AG09319 (cell line): ENCODE measurements at regions not wholly inside any gene's neighbourhood (a gene's known extent, or its start where the extent isn't known, plus 50 kb on each side); places are given as distances from the start of the nearest gene placed in this dataset.
"Not testable (repeated sequence)": the region's sequence is repeated elsewhere in the genome, so short reads cannot be mapped to it uniquely, and the experiment has no call there.

ENCODE experiments used
- DNase-seq: peaks from one replicate; pipeline ENCODE4 v3.0.0-alpha.2; 2010; ENCODE audit warnings: low read depth; ENCODE audit errors: extremely low read depth
- CTCF ChIP-seq: IDR thresholded peaks from 2 replicates; pipeline ENCODE4 v1.5.1; 2011; ENCODE audit warnings: low read depth, mild to moderate bottlenecking, inconsistent platforms, low read length, moderate library complexity

- TF ChIP-seq CTCF = no peak
- DNase-seq = no peak
Observed at GRCh38 chr1:29760067-29760564, 523.8 kb downstream of the PTPRU start.

- no peak for TF ChIP-seq CTCF
- no peak for DNase-seq
Observed at GRCh38 chr1:29758781-29759499, 522.6 kb downstream of the PTPRU start.

- DNase-seq = no peak
- no peak for TF ChIP-seq CTCF
Observed at GRCh38 chr1:29757866-29758780, 521.8 kb downstream of the PTPRU start.

- no peak for DNase-seq
- no peak for TF ChIP-seq CTCF
Observed at GRCh38 chr1:29756901-29757725, 520.8 kb downstream of the PTPRU start.

- DNase-seq = no peak
- no peak for TF ChIP-seq CTCF
Observed at GRCh38 chr1:29756498-29756897, 520.2 kb downstream of the PTPRU start.

- no peak for DNase-seq
- TF ChIP-seq CTCF = no peak
Observed at GRCh38 chr1:29756085-29756484, 519.8 kb downstream of the PTPRU start.

- not testable (repeated sequence) for DNase-seq
Observed at GRCh38 chr1:29755412-29756015, 519.2 kb downstream of the PTPRU start.
